GM12873 (cell line): ENCODE measurements at regions not wholly inside any gene's neighbourhood (a gene's known extent, or its start where the extent isn't known, plus 50 kb on each side); places are given as distances from the start of the nearest gene placed in this dataset.

Experiments used
- CTCF ChIP-seq: IDR thresholded peaks from 2 replicates; pipeline ENCODE4 v1.5.1; 2012; ENCODE audit warnings: low read depth, mild to moderate bottlenecking, moderate library complexity, low read length, control low read depth; ENCODE audit not compliant: insufficient read depth; ENCODE audit errors: missing control alignments

GRCh38 chr5:4405614-4406219, 734.4 kb upstream of the ADAMTS16 start:
- TF ChIP-seq CTCF = no peak

GRCh38 chr5:4410151-4410550, 730.0 kb upstream of the ADAMTS16 start:
- no peak for TF ChIP-seq CTCF

- no peak for TF ChIP-seq CTCF
Measured at GRCh38 chr5:4411664-4412063, 728.5 kb upstream of the ADAMTS16 start.

- TF ChIP-seq CTCF = no peak
Measured at GRCh38 chr5:4413996-4414395, 726.1 kb upstream of the ADAMTS16 start.

- no peak for TF ChIP-seq CTCF
Measured at GRCh38 chr5:4418084-4418483, 722.0 kb upstream of the ADAMTS16 start.

GRCh38 chr5:4419281-4419680, 720.8 kb upstream of the ADAMTS16 start:
- no peak for TF ChIP-seq CTCF

GRCh38 chr5:4420177-4420576, 720.0 kb upstream of the ADAMTS16 start:
- TF ChIP-seq CTCF = no peak
